ENCODE measurements at regions not wholly inside any gene's neighbourhood (a gene's known extent, or its start where the extent isn't known, plus 50 kb on each side); places are given as distances from the start of the nearest gene placed in this dataset.

GRCh38 chr1:22217811-22218460, 75.0 kb upstream of the WNT4 start:
- DNase-seq = no peak
- in situ Hi-C loops (cut with HindIII; ENCODE audit: low pct_ligation_motif_present, low sequenced_read_pairs) = no loop called here
- Histone ChIP-seq H3K4me3 (ENCODE audit: low read depth, low read length) (no peak overlapping the region), H3K27ac (no peak overlapping the region), H3K27me3 (replicated peaks) (peaks cover 16% of the 10 kb centered on the region), H3K36me3 (replicated peaks) (no peaks in the 10 kb centered on the region)
- TF ChIP-seq, protein P1, sequence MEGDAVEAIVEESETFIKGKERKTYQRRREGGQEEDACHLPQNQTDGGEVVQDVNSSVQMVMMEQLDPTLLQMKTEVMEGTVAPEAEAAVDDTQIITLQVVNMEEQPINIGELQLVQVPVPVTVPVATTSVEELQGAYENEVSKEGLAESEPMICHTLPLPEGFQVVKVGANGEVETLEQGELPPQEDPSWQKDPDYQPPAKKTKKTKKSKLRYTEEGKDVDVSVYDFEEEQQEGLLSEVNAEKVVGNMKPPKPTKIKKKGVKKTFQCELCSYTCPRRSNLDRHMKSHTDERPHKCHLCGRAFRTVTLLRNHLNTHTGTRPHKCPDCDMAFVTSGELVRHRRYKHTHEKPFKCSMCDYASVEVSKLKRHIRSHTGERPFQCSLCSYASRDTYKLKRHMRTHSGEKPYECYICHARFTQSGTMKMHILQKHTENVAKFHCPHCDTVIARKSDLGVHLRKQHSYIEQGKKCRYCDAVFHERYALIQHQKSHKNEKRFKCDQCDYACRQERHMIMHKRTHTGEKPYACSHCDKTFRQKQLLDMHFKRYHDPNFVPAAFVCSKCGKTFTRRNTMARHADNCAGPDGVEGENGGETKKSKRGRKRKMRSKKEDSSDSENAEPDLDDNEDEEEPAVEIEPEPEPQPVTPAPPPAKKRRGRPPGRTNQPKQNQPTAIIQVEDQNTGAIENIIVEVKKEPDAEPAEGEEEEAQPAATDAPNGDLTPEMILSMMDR (IDR thresholded peaks at IDR 0.05; ENCODE audit: low read depth, low read length, missing control alignments) = no peak

DNA sequence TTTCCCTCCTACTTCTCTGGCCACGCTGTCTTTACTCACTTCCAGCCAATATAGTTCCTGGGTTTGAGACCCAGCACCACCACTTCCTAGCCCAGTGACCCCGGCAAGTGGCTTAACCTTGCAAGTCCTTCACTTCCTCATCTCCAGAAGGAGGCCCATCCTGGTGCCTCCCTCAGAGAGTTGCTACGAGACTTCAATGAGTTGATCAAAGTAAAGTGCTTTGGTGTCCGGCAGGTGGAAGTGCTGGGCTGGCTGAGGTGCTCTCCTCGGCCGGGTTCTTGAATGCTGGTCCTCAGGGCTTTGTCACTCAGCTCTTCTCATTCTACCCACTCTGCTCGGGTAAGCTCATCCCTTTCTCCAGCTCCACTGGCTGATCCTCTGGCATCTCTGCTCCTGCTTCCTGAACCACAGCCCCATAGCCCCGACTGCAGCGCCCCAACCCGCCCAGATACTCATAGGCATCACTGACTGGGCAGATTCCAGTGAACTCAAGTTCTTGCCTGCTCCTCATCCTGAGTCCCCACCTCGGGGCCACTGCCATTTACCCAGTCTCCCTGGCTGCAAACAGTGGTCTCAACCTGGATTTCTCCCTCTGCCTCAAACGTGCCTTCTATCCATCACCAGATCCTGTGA, 75.8 kb upstream of the WNT4 start:
- no peak for DNase-seq
- Histone ChIP-seq H3K36me3 (replicated peaks) (no peaks in the 10 kb centered on the region), H3K27ac (no peak overlapping the region), H3K4me3 (ENCODE audit: low read depth, low read length) (no peak overlapping the region), H3K27me3 (replicated peaks) (peaks cover 8% of the 10 kb centered on the region)
- in situ Hi-C loops (cut with HindIII; ENCODE audit: low pct_ligation_motif_present, low sequenced_read_pairs) = no loop called here
- TF ChIP-seq, protein P1 (IDR thresholded peaks at IDR 0.05; ENCODE audit: low read depth, low read length, missing control alignments) = no peak

- H3K4me3 ChIP-seq (ENCODE audit: low read depth, low read length) = no peak overlapping the region
- peaks cover 7% of the 10 kb centered on the region for H3K27me3 ChIP-seq (replicated peaks)
- DNase-seq = no peak
- H3K27ac ChIP-seq = no peak overlapping the region
- no peaks in the 10 kb centered on the region for H3K36me3 ChIP-seq (replicated peaks)
- TF ChIP-seq, protein P1 (IDR thresholded peaks at IDR 0.05; ENCODE audit: low read depth, low read length, missing control alignments) = no peak
- in situ Hi-C loops (cut with HindIII; ENCODE audit: low pct_ligation_motif_present, low sequenced_read_pairs) = no loop called here
Observed at GRCh38 chr1:22221233-22221780, 78.4 kb upstream of the WNT4 start.

- H3K27me3 ChIP-seq (replicated peaks) = peaks cover 2% of the 10 kb centered on the region
- H3K36me3 ChIP-seq (replicated peaks) = no peaks in the 10 kb centered on the region
- TF ChIP-seq, protein P1 (IDR thresholded peaks at IDR 0.05; ENCODE audit: low read depth, low read length, missing control alignments) = no peak
- in situ Hi-C loops (cut with HindIII; ENCODE audit: low pct_ligation_motif_present, low sequenced_read_pairs) = no loop called here
- no peak for DNase-seq
- H3K4me3 ChIP-seq (ENCODE audit: low read depth, low read length) = no peak overlapping the region
- no peak overlapping the region for H3K27ac ChIP-seq
Observed at GRCh38 chr1:22222723-22223122, 79.8 kb upstream of the WNT4 start.

DNA sequence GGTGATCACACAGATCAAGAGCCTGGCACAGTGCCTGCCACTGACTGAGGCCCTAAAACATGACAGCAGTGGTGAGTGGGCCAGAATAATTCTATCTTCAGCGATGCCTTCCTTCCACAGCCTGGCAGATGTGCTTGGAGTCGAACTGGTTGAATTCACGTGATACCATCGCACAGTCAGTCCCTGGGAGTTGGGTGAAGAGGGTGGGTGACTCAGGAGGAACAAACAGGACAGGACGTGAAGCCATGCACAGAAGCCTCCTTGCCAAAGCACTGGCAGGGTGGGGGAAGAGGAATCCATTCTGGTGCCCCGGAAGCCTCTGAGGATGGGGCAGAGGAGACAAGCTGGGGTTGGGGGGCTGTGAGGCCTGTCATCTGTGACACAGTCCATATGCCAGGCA, 80.3 kb upstream of the WNT4 start:
- in situ Hi-C loops (cut with HindIII; ENCODE audit: low pct_ligation_motif_present, low sequenced_read_pairs) = no loop called here
- TF ChIP-seq, protein P1 (IDR thresholded peaks at IDR 0.05; ENCODE audit: low read depth, low read length, missing control alignments) = no peak
- DNase-seq = no peak
- Histone ChIP-seq H3K36me3 (replicated peaks) (no peaks in the 10 kb centered on the region), H3K27me3 (replicated peaks) (no peaks in the 10 kb centered on the region), H3K4me3 (ENCODE audit: low read depth, low read length) (no peak overlapping the region), H3K27ac (no peak overlapping the region)
